T-cell (primary cell): ENCODE measurements at regions not wholly inside any gene's neighbourhood (a gene's known extent, or its start where the extent isn't known, plus 50 kb on each side); places are given as distances from the start of the nearest gene placed in this dataset.

ENCODE experiments used
- ATAC-seq, 4 experiments: fragments of 200-7000 bp in 3 of 4; fragments of 150-1000 bp in 1 of 4; cut with Tn5 transposase; replicated peaks in 1 of 4; 1 replicate in 3 of 4; 2 replicates in 1 of 4; pipeline ENCODE4 v1.10.0; 2021; ENCODE audit warnings: moderate library complexity in 3 of 4, mild to moderate bottlenecking in 2 of 4, moderate number of reproducible peaks in 1 of 4
- CTCF ChIA-PET, 2 donors: fragments of 300-600 bp; sonication (Branson Sonifier 250); formaldehyde crosslinking; loops; one replicate each; lab custom pipeline; 2022; ENCODE audit warnings: antibody characterized with exemption in 2 of 2; lab: Charles Lee
- POLR2A ChIA-PET, 2 donors: fragments of 300-600 bp; sonication (Branson Sonifier 250); formaldehyde crosslinking; loops; one replicate each; lab custom pipeline; 2022; ENCODE audit warnings: antibody characterized with exemption in 2 of 2; lab: Charles Lee
- DNase-seq, 35 experiments: peaks; one replicate each; pipeline versions ENCODE4 v3.0.0 to v3.0.0-alpha.2; 2013 to 2023
- H3K27ac ChIP-seq: one replicate; pipeline ENCODE4 v1.5.1; 2013; ENCODE audit warnings: low read length
- H3K27me3 ChIP-seq, 2 experiments: replicated peaks in 1 of 2; 1 replicate in 1 of 2; 2 replicates in 1 of 2; pipeline versions ENCODE4 v1.6.1 to v1.7.0; 2013; ENCODE audit warnings: low read length in 1 of 2, mixed read lengths in 1 of 2; ENCODE audit not compliant: control insufficient read depth in 2 of 2, insufficient read depth in 2 of 2; ENCODE audit errors: extremely low read depth in 1 of 2
- H3K36me3 ChIP-seq, 2 donors: 1 replicate in 1 of 2; 2 replicates in 1 of 2; pipeline versions ENCODE4 v1.6.1 to v1.7.0; 2013; ENCODE audit warnings: low read length in 1 of 2; ENCODE audit not compliant: control insufficient read depth in 2 of 2, insufficient read depth in 1 of 2; ENCODE audit errors: extremely low read depth in 1 of 2
- H3K4me1 ChIP-seq, 2 experiments: 1 replicate in 1 of 2; 2 replicates in 1 of 2; pipeline versions ENCODE4 v1.6.1 to v1.7.0; 2013; ENCODE audit warnings: low read length in 2 of 2, mixed read lengths in 1 of 2; ENCODE audit not compliant: insufficient read depth in 2 of 2, control insufficient read depth in 1 of 2; ENCODE audit errors: extremely low read depth in 1 of 2
- H3K4me3 ChIP-seq, 2 donors: 1 replicate in 1 of 2; 2 replicates in 1 of 2; pipeline versions ENCODE4 v1.5.1 to v1.7.0; 2013; ENCODE audit warnings: mild to moderate bottlenecking in 2 of 2, low read length in 1 of 2, moderate library complexity in 1 of 2; ENCODE audit not compliant: control insufficient read depth in 1 of 2; ENCODE audit errors: extremely low read depth in 1 of 2
- H3K9me3 ChIP-seq: 2 replicates; pipeline ENCODE4 v1.7.0; 2013
- H3K27ac Mint-ChIP-seq, 2 donors: one replicate each; pipeline ENCODE4 v1.8.0; 2020 to 2021; ENCODE audit warnings: mild to moderate bottlenecking in 2 of 2, mixed read lengths in 2 of 2
- H3K27me3 Mint-ChIP-seq, 2 donors: one replicate each; pipeline ENCODE4 v1.8.0; 2021 to 2022; ENCODE audit warnings: mixed read lengths in 2 of 2
- H3K36me3 Mint-ChIP-seq: one replicate; pipeline ENCODE4 v1.8.0; 2021; ENCODE audit warnings: mixed read lengths
- H3K4me1 Mint-ChIP-seq, 3 donors: one replicate each; pipeline ENCODE4 v1.8.0; 2020 to 2022; ENCODE audit warnings: mixed read lengths in 3 of 3, mild to moderate bottlenecking in 1 of 3
- H3K4me3 Mint-ChIP-seq, 3 donors: one replicate each; pipeline ENCODE4 v1.8.0; 2020 to 2022; ENCODE audit warnings: mild to moderate bottlenecking in 3 of 3, mixed read lengths in 3 of 3, moderate library complexity in 3 of 3
- H3K9me3 Mint-ChIP-seq, 3 donors: one replicate each; pipeline ENCODE4 v1.8.0; 2020 to 2022; ENCODE audit warnings: mixed read lengths in 3 of 3
- WGBS: methylation state at CpG from one replicate; pipeline ENCODE4 v1.1.5; 2013; ENCODE audit warnings: missing lambda C conversion rate; ENCODE audit not compliant: insufficient coverage; 5-methylcytosine and 5-hydroxymethylcytosine counted together

GRCh38 chr7:84291756-84292155 lies 97.2 kb upstream of the SEMA3A start:
- H3K27ac Mint-ChIP-seq = no peak overlapping the region
- no peak overlapping the region for H3K4me3 Mint-ChIP-seq
- H3K27me3 Mint-ChIP-seq = no peaks in the 10 kb centered on the region
- H3K4me1 ChIP-seq = no peaks in the 10 kb centered on the region
- H3K9me3 ChIP-seq = no peaks in the 10 kb centered on the region
- DNase-seq (no peak), ATAC-seq (no peak)
- H3K27me3 ChIP-seq = no peaks in the 10 kb centered on the region
- no peaks in the 10 kb centered on the region for H3K36me3 Mint-ChIP-seq
- WGBS = 64% methylated on average over 1 of the region's 2 CpGs
- H3K27ac ChIP-seq = no peak overlapping the region
- H3K4me1 Mint-ChIP-seq = no peaks in the 10 kb centered on the region
- H3K4me3 ChIP-seq = no peak overlapping the region
- H3K9me3 Mint-ChIP-seq = no peaks in the 10 kb centered on the region
- ChIA-PET POLR2A (no interaction called here), CTCF (no interaction called here)
- H3K36me3 ChIP-seq = no peaks in the 10 kb centered on the region

- H3K27ac Mint-ChIP-seq = no peak overlapping the region
- Histone ChIP-seq H3K4me3 (no peak overlapping the region), H3K4me1 (no peaks in the 10 kb centered on the region), H3K9me3 (no peaks in the 10 kb centered on the region), H3K27ac (no peak overlapping the region), H3K36me3 (no peaks in the 10 kb centered on the region), H3K27me3 (no peaks in the 10 kb centered on the region)
- ATAC-seq = no peak
- ChIA-PET POLR2A (no interaction called here), CTCF (no interaction called here)
- no peak overlapping the region for H3K4me3 Mint-ChIP-seq
- H3K9me3 Mint-ChIP-seq = no peaks in the 10 kb centered on the region
- DNase-seq = no peak
- WGBS = 100% methylated on average over 1 of the region's 2 CpGs
- H3K4me1 Mint-ChIP-seq = no peaks in the 10 kb centered on the region
- no peaks in the 10 kb centered on the region for H3K36me3 Mint-ChIP-seq
- peaks cover 0 to 4% of the 10 kb centered on the region in 2 donors for H3K27me3 Mint-ChIP-seq
These were observed 89.2 kb upstream of the SEMA3A start for GRCh38 chr7:84283798-84284197.

- H3K4me1 ChIP-seq = no peaks in the 10 kb centered on the region
- Mint-ChIP-seq H3K36me3 (no peaks in the 10 kb centered on the region), H3K27me3 (peaks cover 0 to 4% of the 10 kb centered on the region in 2 donors), H3K4me1 (no peaks in the 10 kb centered on the region), H3K27ac (no peak overlapping the region), H3K9me3 (no peaks in the 10 kb centered on the region), H3K4me3 (no peak overlapping the region)
- H3K27ac ChIP-seq = no peak overlapping the region
- H3K27me3 ChIP-seq = no peaks in the 10 kb centered on the region
- ATAC-seq = no peak
- H3K9me3 ChIP-seq = no peaks in the 10 kb centered on the region
- CTCF ChIA-PET = no interaction called here
- POLR2A ChIA-PET = no interaction called here
- H3K36me3 ChIP-seq = no peaks in the 10 kb centered on the region
- no peak for DNase-seq
- H3K4me3 ChIP-seq = no peak overlapping the region
These were observed 86.9 kb upstream of the SEMA3A start for GRCh38 chr7:84281518-84281917.

GRCh38 chr7:84277628-84278224 lies 83.1 kb upstream of the SEMA3A start:
- no peaks in the 10 kb centered on the region for H3K9me3 ChIP-seq
- Mint-ChIP-seq H3K4me1 (no peaks in the 10 kb centered on the region), H3K36me3 (no peaks in the 10 kb centered on the region), H3K27ac (no peak overlapping the region), H3K4me3 (no peak overlapping the region), H3K9me3 (no peaks in the 10 kb centered on the region), H3K27me3 (peaks cover 0 to 4% of the 10 kb centered on the region in 2 donors)
- no peaks in the 10 kb centered on the region for H3K36me3 ChIP-seq
- no peaks in the 10 kb centered on the region for H3K27me3 ChIP-seq
- WGBS = 70% methylated on average over 2 of the region's 2 CpGs
- ATAC-seq (no peak), DNase-seq (no peak)
- no peak overlapping the region for H3K27ac ChIP-seq
- ChIA-PET POLR2A (no interaction called here), CTCF (no interaction called here)
- no peak overlapping the region for H3K4me3 ChIP-seq
- H3K4me1 ChIP-seq = no peaks in the 10 kb centered on the region

GRCh38 chr7:84274029-84274638 lies 79.5 kb upstream of the SEMA3A start:
- H3K9me3 ChIP-seq = no peaks in the 10 kb centered on the region
- Mint-ChIP-seq H3K4me1 (no peaks in the 10 kb centered on the region), H3K27ac (no peak overlapping the region), H3K4me3 (no peak overlapping the region), H3K9me3 (no peaks in the 10 kb centered on the region), H3K36me3 (no peaks in the 10 kb centered on the region), H3K27me3 (no peaks in the 10 kb centered on the region)
- POLR2A ChIA-PET = no interaction called here
- CTCF ChIA-PET = interaction anchor here in 1 of 2 donors (0.6 kb wide), 1 partner anchor 1462 kb away, joined by 3 read pairs; no protein-coding TSS in a partner anchor
- 86% methylated on average over 1 of the region's 3 CpGs for WGBS
- H3K27ac ChIP-seq = no peak overlapping the region
- ATAC-seq (no peak), DNase-seq (no peak)
- no peaks in the 10 kb centered on the region for H3K4me1 ChIP-seq
- H3K36me3 ChIP-seq = no peaks in the 10 kb centered on the region
- H3K4me3 ChIP-seq = no peak overlapping the region
- no peaks in the 10 kb centered on the region for H3K27me3 ChIP-seq

GRCh38 chr7:84271543-84271942 lies 77.0 kb upstream of the SEMA3A start:
- no peaks in the 10 kb centered on the region for H3K4me1 Mint-ChIP-seq
- CTCF ChIA-PET = no interaction called here
- no peak overlapping the region for H3K27ac ChIP-seq
- no peak overlapping the region for H3K4me3 ChIP-seq
- H3K36me3 Mint-ChIP-seq = no peaks in the 10 kb centered on the region
- no peaks in the 10 kb centered on the region for H3K27me3 ChIP-seq
- WGBS = no CpG with 5 or more reads among the region's 1 CpG
- H3K36me3 ChIP-seq = no peaks in the 10 kb centered on the region
- no peak overlapping the region for H3K4me3 Mint-ChIP-seq
- no peak for DNase-seq
- ATAC-seq = no peak
- POLR2A ChIA-PET = no interaction called here
- H3K9me3 ChIP-seq = no peaks in the 10 kb centered on the region
- H3K27ac Mint-ChIP-seq = no peak overlapping the region
- H3K27me3 Mint-ChIP-seq = no peaks in the 10 kb centered on the region
- H3K9me3 Mint-ChIP-seq = no peaks in the 10 kb centered on the region
- no peaks in the 10 kb centered on the region for H3K4me1 ChIP-seq
